ENCODE measurements at regions not wholly inside any gene's neighbourhood (a gene's known extent, or its start where the extent isn't known, plus 50 kb on each side); places are given as distances from the start of the nearest gene placed in this dataset.
"Not testable (repeated sequence)": the region's sequence is repeated elsewhere in the genome, so short reads cannot be mapped to it uniquely, and the experiment has no call there.

DNA sequence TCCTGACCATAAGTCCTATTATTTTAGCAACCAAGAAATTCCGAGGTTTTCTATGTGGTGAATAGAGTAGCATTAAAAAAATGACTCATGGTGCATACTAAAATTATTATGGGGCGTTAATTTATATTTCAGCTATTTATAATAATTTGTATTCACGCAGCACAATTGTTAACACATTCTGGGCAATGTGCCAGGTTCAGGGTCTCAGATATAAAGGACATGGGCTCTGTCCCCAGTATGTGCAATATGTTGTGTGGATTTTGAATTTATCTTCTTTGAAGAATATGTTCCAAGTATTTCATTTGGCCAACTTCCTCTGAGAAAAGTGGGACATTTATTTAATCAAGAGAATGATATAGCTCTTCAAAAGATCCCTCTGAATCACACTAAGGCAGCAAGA, 1434.7 kb upstream of the PRR20A start:
- no peak for DNase-seq

DNA sequence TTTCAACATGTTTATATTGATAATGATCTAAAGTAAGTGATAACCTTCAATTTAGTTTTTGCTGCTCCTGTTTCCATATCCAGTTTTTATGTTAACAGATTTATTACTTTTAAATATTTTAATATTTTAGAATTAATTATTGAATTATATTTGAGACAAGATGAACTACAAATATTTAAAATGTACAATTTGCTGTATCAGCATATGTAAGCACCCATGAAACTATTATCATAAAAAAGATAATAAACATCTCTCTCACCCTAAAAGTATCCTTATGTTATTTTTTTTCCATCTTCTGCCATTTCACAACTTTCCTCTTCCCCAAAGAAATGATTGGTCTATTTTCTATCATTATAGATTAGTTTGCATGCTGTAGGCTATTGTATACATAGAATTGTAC, 1426.6 kb upstream of the PRR20A start:
- DNase-seq: no peak

DNA sequence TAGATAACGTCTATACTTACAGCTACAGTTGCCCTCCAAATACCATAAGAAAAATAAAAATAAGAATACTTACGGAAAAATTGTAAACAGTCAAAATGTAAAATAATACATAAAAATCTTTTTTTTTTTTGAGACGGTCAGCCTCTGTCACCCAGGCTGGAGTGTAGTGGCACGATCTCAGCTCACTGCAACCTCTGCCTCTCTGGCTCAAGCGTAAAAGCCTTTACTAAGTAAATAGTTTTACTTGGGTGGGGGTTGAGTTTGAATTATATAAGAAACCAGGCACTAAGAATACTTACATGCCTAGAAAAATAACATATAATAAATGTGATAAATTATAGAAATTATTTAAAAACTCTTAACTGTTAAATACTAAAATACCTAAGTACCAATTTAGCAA, 1413.0 kb upstream of the PRR20A start:
- no peak for DNase-seq

DNA sequence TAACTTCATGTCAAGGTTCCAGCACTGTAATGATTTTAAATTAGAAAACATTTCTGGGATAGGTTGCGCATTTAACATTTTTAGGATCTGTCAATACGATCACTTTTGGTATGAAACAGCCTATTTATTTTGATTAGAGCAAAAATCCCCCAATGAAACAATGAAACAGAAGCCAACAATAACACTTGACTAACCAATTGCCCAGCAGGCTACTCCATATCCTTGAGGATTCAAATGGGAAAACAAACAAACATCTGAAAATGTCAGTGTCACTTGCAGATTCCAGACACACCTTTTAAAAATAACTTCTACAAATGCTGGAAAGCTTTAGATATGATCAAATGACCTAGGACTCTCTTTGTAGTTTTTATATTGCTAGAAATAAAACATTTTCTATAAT, 1412.5 kb upstream of the PRR20A start:
- no peak for DNase-seq

DNA sequence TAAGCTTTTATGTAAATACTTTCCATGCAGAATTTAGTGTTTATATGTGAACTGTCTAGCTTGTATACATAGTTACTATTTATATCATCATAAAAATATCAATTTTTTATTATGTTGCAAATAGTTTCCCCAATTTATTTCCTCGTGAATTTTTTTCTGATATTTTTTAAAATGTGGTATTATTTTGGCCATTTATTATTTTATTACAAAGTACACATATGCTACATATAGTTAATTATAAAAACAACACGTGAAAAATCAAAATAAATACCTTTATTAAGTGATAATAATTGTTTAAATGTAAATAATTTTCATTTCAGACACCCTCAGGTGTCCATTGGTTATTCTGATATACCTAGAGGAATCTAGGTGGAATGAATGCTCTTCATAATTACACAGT, 1394.9 kb upstream of the PRR20A start:
- DNase-seq: no peak

DNA sequence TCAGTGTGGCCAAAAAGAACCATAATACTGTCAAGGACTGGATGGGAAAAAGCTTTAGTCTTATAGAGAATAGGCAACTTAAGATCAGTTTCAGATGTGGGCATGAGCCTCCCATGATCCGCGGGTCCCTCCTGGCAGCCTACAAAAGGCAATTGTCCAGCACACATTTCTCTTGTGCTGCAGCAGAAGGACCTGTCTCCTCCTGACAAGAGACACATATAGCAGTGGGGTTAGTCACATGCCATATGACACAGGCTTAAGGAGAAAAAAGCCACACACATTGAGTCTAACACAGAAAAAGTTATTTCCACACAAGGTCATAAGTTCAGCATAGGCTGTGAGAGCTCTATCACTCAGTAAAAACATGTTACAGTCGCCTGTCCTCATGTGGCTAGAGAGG, 1378.7 kb upstream of the PRR20A start:
- no peak for DNase-seq

DNA sequence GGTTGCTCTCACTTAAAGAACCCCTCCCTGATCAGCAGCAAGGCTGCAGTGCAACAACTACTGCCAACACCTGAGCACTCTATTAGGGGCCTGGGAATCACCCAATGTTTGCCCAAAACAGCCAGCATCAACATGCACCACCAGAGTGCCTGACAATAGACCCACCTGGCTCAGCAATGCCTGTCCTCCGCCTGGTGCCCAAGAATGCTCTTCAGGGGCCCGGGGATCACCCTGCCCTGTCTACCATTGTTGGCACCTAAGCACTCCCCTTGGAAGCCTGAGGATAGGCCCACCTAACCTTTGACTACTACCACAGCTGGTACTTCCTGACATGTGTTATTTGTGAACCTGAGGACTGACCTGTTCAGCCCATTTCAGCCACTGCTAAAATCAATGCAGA, 1363.1 kb upstream of the PRR20A start:
- DNase-seq: no peak

DNA sequence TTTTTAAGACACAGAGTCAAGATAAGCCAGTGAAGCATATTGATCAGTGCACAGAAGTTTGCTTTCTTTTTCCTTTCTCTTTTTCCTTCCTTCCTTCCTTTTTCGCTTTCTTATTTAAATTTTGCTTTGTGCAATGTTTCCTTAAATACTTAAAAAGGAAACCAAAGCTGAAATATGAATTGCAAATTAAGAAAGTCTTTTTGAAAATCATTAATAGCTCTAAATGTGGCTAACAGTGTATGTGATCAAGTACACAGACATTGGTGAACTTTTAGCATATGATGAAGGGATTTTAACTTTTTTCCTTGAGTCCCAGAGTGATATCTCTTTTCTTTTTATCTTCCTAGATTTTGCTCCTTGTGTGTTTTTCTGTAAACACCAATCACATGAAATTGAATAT, 1356.9 kb upstream of the PRR20A start:
- no peak for DNase-seq

DNA sequence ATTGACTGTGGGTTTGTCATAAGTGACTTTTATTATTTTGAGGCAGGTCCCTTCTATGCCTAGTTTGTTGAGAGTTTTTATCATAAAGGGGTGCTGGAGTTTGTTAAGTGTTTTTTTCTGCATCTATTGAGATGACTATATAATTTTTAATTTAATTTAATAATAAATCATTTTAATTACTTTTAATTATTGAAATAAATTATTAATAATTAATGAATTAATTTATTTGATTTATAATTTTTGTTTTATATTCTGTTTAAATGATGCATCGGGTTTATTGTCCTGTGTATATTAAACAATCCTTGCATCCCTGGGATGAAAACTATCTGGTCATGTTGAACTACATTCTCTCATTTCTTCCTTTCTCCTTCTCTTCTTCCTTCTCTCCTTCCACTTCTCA, 1352.2 kb upstream of the PRR20A start:
- DNase-seq: no peak

DNA sequence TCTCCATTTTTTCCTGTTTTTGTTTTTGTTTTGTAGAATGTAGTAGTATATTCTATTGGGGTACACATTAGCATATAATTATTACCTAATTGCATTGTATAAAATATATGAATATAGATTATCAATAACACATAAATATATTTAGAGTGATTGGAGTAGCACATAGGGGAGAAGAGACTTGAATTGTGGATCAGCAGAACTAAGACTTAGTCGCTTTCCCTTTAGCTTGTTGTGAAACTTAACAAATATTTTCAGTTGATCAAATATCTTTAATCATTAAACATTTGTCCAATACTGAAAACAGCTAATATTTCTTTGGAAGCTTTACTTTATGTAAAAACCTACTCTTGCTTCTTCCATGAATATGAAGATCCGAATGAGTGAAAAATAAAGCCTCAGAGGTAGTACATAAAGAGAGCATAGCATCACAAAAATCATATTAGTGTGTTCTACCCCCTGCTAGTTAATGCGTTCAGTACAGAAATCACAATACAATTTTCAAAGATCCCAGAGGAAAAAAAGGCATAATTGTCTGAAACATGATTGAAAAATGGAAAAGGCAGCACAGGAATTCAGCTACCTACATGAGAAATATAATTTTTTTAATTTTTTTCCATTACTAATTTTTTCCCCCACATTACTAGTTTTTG, 1348.0 kb upstream of the PRR20A start:
- no peak for DNase-seq

DNA sequence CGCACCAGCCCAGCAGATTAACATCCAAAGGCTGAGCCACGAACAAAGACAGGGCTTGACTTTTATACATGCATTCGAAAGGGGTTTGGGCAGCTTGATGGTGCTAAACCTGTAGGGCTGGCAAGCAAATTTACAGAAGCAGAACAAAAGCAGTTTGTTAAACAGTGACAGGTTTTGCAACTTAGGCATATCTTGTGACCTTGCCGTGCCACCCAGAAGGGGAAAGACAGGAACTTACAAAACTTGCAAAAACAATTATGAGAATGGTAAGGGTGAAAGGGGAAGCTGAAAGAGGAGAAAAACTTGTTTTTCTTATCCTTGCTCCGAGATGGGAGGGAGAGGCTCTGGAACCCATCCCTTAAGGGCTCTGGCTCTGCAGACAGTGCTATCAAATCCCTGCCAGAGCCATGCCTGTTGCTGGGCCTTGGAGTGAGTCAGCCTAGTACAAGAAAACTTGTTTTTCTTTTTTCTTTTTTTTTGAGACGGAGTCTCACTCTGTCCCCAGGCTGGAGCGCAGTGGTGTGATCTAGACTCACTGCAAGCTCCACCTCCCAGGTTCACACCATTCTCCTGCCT, 1325.2 kb upstream of the PRR20A start:
- DNase-seq: no peak

DNA sequence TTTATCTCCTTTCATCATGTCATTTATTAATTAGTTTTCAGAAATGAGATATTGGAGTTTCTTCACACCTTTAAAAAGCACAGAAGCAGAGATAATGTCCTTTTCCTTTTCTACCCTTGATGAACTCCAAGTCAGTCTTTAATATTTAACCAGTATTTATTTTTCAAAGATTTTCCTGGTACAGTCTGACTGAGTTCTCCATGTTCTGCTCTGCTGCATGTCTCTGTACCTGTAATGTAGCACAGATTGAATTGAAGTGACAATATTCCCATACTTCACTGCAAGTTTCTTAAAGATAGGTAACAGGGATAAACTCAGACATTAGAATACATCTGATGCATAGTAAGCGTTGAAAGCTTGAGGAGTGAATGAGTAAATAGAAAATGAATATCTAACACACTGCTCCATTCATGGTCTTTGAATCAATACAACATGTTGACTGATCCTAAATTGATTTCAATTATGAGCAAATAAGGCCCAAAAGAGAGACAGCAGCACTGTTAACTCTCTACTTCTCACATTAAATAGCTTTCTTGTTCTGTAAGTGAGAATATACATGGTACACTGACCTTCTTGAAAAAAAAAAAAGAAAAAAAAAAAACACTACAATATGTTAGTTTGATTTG, 1323.6 kb upstream of the PRR20A start:
- no peak for DNase-seq

DNA sequence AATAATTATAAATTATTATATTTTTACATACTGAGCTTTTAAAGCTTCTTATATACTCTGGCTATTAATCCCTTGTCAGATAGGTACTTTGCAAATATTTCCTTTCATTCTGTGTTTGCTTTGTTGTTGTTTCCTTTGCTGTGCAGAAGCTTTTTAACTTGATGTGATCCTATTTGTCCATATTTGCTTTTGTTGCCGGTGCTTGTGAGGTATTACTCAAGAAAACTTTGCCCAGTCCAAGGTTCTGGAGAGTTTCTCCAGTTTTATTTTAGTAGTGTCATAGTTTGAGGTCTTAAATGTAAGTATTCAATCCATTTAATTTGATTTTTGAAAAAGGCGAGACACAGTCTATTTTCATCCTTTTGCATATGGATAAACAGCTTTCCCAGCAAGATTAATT, 1319.9 kb upstream of the PRR20A start:
- no peak for DNase-seq

DNA sequence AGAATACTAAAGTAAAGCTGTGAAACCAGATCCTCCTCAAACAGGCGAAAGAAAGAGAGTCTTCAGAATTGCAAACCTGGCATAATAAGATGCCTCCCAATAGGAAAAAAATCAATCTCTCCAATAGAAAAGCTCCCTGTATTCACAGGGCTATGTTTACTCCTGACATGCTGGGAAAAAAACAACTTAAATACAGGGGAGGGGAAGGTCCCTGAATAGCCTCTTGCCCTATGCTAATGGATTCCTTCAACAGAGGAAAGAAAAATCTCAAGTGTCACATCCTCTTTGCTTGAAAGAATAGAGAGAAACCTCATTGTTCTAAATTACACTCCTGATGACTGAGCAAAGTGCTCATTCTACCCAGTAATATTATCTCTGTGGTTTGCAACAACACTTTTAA, 1271.1 kb upstream of the PRR20A start:
- DNase-seq: no peak

DNA sequence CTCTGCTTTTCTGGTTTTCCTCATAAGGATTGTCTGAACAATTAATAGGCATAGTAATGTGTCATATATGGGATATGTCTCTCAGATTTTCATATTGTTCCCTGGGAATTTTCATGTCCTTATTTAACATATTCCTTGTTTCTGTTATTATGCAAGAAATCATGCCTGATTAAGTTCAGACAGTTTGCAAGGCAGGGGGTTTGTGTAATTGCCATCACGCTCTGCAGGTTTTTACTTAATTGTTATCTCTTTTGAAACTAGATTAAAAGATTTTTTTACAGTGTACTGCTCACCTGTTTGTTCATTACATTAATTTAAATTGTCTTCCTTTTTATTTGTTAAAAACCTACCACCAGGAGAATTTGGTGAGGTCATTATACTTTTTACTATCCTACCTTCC, 1253.2 kb upstream of the PRR20A start:
- no peak for DNase-seq

DNA sequence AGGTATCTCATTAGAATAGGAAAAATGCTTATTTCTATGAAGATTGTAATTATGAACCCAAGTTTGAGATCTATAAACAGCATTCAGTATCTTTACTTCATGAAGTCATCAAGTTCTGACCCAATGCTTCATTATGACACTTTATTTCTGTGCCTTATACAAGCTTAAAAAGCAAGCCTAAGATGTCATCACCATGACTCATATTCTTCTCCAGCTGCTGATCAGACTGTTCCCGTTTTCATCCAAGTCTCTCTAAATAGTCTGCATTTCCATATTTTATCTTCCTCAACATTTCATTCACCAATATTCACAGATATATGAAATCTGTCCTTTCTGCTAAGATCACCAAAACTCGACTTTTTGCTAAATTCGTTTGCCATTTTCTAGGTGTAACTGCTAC, 1247.2 kb upstream of the PRR20A start:
- DNase-seq: no peak

DNA sequence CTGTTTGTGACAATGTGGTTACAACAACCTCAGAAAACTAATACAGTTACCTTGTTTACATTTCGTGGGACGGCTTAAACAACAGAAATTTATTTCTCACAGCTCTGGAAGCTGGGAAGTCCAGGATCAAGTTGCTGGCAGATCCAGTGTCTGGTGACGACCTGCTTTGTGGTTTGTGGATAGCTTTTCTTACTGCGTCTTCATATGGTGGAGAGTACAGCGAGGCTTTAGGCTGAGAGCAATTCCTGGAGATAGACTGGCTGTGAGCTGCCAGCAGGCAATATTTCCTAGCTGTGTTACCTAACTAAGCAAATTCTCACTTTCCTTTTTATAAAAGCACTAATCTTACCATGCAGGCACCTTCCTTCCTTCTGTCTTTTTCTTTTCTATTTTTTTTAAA, 1203.5 kb upstream of the PRR20A start:
- no peak for DNase-seq

DNA sequence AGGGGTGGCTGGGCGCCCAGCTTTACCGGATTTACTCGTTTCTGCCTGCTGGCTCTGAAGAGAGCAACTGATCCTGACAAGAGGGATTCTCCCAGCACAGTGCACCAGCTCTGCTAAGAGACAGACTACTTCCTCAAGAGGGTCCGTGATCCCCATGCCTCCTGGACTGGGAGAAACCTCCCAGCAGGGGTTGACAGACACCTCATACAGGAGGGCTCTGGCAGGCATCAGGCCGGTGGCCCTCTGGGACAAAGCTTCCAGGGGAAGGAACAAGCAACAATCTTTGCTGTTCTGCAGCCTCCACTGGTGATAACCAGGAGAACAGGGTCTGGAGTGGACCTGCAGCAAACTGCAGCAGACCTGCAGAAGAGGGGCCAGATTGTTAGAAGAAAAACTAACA, 1192.5 kb upstream of the PRR20A start:
- DNase-seq: no peak

DNA sequence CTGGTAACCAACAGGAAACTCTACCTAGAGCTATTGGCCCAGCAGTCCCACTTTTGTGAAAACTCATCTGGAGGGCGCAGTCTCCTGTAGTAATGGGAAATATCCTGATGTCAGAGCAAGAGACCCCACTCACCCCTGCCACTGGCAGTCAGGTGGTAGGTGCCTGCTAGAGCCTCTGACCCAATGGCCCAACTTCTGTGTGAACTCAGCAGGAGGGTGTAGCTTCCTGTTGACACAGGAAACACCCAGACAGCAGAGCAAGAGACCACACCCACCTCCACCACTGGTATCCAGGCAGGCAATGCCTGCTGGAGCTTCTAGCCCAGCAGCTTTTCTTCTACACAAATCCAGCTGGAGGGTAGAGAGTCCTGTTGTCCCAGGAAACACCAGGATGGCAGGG, 1176.8 kb upstream of the PRR20A start:
- no peak for DNase-seq

DNA sequence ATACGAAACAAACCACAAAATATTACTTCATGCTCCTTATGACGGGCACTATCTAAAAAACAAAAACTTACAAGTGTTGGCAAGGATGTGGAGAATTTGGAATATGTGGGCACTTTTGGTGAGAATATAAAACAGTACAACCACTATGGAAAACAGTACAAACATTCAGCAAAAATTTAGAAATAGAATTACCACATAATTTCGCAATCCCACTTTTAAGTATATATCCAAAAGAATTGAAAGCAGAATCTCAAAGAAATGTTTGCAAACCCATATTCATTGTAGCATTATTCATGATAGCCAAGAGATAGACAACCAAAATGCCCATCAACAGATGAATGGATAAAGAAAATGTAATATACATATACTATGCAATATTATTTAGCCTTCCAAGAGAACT, 1173.7 kb upstream of the PRR20A start:
- DNase-seq: no peak

DNA sequence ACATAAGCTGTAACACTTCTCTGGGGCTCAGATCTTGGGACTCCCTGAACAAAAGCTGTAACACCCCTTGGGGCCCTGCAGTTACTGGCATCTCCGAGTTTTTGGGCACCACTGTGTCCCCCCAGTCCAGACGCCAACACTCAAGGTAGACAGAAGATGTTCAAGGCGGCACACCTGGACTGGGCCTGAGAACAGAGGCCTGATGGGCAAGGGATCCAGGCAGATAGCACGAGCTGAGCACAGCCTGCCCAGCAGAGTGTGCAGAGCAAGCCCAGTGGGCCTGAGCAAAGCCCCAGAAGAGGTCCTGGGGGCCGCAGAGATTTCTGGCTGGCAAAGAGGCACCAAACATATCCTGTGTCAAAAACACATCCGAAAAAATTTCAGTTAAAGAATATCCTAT, 1163.3 kb upstream of the PRR20A start:
- DNase-seq: no peak

DNA sequence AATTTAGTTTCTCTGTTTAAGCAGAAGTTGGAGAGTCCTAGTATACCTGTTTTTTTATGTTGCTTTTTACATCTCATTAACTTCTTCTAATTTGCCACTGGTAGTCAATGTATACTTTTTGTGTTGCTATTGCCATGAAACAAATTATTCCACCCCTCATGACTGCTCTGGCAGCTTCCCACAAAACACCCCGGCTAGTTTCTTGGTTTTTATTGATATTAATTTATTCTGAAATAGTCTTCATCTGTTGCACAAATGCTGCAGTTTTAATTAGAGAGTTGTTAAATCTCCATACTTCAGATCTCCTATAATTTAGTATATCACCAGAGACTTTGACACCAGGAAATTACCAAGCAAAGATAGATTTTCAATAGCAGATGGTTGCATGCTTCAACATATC, 1159.3 kb upstream of the PRR20A start:
- DNase-seq: no peak

DNA sequence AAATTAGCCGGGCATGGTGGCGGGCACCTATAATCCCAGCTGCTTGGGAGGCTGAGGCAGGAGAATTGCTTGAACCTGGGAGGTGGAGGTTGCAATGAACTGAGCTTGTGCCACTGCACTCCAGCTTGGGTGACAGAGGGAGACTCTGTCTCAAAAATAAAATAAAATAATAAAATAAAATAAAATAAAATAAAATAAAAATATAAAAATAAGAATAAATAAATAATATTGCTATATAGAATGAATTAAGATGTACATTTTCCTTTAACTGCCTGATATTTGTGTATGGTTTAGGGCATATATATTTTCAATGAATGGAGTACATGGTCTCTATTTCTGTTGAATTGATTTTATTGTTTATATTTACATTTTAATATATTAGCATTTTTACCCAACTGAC, 1156.7 kb upstream of the PRR20A start:
- not testable (repeated sequence) for DNase-seq

DNA sequence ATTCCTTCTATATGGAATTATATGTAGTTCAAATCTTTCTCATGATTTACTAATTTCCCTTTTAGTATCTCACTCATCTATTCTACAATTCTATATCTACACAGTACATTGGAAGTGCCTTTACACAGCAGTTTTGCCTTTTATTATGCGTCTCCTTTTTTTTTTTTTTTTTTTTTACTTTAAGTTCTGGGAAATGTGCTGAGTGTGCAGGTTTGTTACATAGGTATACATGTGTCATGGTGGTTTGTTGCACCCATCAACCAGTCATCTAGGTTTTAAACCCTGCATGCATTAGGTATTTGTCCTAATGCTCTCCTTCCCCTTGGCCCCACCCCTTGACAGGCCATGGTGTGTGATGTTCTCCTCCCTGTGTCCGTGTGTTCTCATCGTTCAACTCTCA, 1150.1 kb upstream of the PRR20A start:
- DNase-seq: no peak

DNA sequence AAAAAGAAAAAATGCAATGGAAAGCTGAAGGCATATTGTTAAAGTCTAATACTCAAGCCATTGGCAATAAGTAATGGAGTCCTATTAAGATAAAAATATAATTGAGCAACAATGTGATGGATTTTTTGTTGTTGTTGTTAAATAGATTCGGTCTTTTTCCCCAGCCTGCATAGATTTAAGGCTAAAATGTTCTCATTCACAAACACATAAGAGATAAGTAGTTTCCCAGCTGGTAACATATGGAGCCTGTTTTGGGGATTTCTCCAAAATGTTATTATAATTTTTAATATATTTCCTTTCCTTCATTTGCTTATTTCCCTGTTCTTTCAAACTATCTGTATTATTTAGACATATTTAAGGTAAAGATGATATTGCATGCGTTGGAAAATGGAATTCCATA, 1149.1 kb upstream of the PRR20A start:
- no peak for DNase-seq
